ENCODE measurements at regions not wholly inside any gene's neighbourhood (a gene's known extent, or its start where the extent isn't known, plus 50 kb on each side); places are given as distances from the start of the nearest gene placed in this dataset.

- no peak for TF ChIP-seq ATF3 (IDR thresholded peaks at IDR 0.05; ENCODE audit: insufficient read depth, low read depth, low read length)
- no peak for TF ChIP-seq SP2 (IDR thresholded peaks at IDR 0.05; ENCODE audit: low read length)
- TF ChIP-seq CBX5 (IDR thresholded peaks at IDR 0.05; ENCODE audit: low read depth, low read length) = no peak
- TF ChIP-seq TBP (IDR thresholded peaks at IDR 0.05; ENCODE audit: low read depth, low read length) = no peak
- TF ChIP-seq NANOG (IDR thresholded peaks at IDR 0.05; ENCODE audit: insufficient read depth, low read depth, low read length, poor library complexity, severe bottlenecking) = no peak
- no peak for TF ChIP-seq TEAD4 (IDR thresholded peaks at IDR 0.05; ENCODE audit: low read depth, low read length)
- no peak for TF ChIP-seq HDAC2 (IDR thresholded peaks at IDR 0.05; ENCODE audit: borderline replicate concordance in 1 of 2, low read depth in 2 of 2, low read length in 2 of 2)
- no peak for TF ChIP-seq ZNF274 (IDR thresholded peaks at IDR 0.05; ENCODE audit: borderline replicate concordance, extremely low read depth, low read length)
- TF ChIP-seq BACH1 (IDR thresholded peaks at IDR 0.05; ENCODE audit: low read length) = no peak
Observed at GRCh38 chr12:93149229-93149628, 220.1 kb upstream of the EEA1 start (continued).

All from H1 (cell line).